ENCODE measurements at regions not wholly inside any gene's neighbourhood (a gene's known extent, or its start where the extent isn't known, plus 50 kb on each side); places are given as distances from the start of the nearest gene placed in this dataset.

DNA sequence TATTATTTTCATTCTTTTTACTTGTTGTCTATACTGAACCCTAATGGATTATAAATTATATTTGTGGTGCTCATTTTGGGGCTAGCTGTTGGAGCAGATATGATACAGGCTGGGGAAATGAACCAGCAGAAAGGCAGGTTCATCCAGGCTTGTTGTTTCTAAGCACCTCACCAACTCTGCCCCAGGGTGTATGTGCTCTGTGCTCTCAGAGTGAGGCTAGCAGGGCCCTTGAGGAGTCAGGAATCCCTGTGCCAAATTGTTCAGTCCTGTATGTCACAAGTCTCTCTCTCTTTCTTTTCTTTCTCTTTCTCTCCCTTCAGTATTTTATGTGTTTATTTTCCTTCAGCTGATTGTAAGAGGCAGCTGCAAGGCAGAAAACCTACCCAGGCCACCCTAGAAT, 181.1 kb upstream of the DPP10 start:
- Histone ChIP-seq H3K79me2 (ENCODE audit: control insufficient read depth, insufficient read depth, low read length) (no peaks in the 10 kb centered on the region), H2AFZ (ENCODE audit: control insufficient read depth, low read depth, low read length) (no peak overlapping the region), H3K27me3 (replicated peaks in 1 of 2; ENCODE audit: control insufficient read depth in 2 of 2, insufficient read depth in 2 of 2, low read length in 1 of 2) (no peaks in the 10 kb centered on the region), H3K9ac (ENCODE audit: control insufficient read depth, insufficient read depth, low read length) (no peak overlapping the region), H3K4me2 (ENCODE audit: control insufficient read depth, insufficient read depth) (no peak overlapping the region), H3K9me3 (replicated peaks; ENCODE audit: control insufficient read depth, insufficient read depth, low read length) (no peaks in the 10 kb centered on the region), H3K27ac (ENCODE audit: control insufficient read depth, insufficient read depth) (no peak overlapping the region), H3K4me1 (ENCODE audit: control insufficient read depth, insufficient read depth, low read length) (no peaks in the 10 kb centered on the region), H4K20me1 (ENCODE audit: control insufficient read depth, insufficient read depth) (no peaks in the 10 kb centered on the region), H3K36me3 (ENCODE audit: control insufficient read depth in 2 of 2, insufficient read depth in 2 of 2, low read length in 1 of 2) (no peaks in the 10 kb centered on the region), H3K4me3 (no peak overlapping the region)
- SMC1A ChIA-PET (ENCODE audit: uncharacterized antibody, unreplicated experiment) = no interaction called here
- intact Hi-C loops (cut with micrococcal nuclease; ENCODE audit: unreplicated experiment) (no loop called here), in situ Hi-C loops (cut with MboI) (no loop called here)
- DNase-seq (ENCODE audit: low read depth, low spot score) (no peak), FAIRE-seq (no peak), ATAC-seq (no peak)
- TF ChIP-seq SUZ12 (IDR thresholded peaks at IDR 0.05; ENCODE audit: unreplicated experiment) (no peak), BHLHE40 (IDR thresholded peaks at IDR 0.05; ENCODE audit: borderline replicate concordance in 1 of 2, low read depth in 2 of 2, low read length in 1 of 2) (no peak), TBL1XR1 (IDR thresholded peaks at IDR 0.05; ENCODE audit: low read depth, low read length) (no peak), STAT3 (IDR thresholded peaks at IDR 0.05; ENCODE audit: low read depth, low read length) (no peak), RELB (IDR thresholded peaks at IDR 0.05; ENCODE audit: low read depth) (no peak), BCL11A (IDR thresholded peaks at IDR 0.05; ENCODE audit: low read depth, low read length) (no peak)
- CTCF ChIA-PET = no interaction called here
- BruUV-seq (replicated peaks) = no TSS peak
- RAD21 ChIA-PET (ENCODE audit: unreplicated experiment) = no interaction called here
- POLR2A ChIA-PET = no interaction called here

DNA sequence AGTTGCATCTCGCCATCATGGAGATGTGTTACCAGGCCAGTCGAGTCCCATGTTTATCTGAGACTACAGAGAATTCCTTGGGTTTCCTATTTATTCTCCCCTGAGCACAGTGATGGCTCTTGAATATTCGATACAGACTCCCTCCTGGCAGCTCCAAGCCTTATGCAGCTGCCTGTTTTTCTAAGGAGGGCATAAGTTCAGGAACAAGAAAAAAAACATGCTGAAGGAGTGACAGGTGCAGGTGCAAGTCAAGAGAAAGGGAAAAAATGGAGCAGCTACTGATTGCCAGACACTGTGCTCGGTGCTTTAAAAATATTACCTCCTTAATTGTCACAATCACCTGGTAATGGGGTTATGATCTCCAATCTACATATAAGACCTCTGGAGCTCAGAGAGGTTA, 177.2 kb upstream of the DPP10 start:
- H3K9me3 ChIP-seq (replicated peaks; ENCODE audit: control insufficient read depth, insufficient read depth, low read length) = no peaks in the 10 kb centered on the region
- no peaks in the 10 kb centered on the region for H3K4me1 ChIP-seq (ENCODE audit: control insufficient read depth, insufficient read depth, low read length)
- H2AFZ ChIP-seq (ENCODE audit: control insufficient read depth, low read depth, low read length) = no peak overlapping the region
- WGBS (ENCODE audit: insufficient coverage, insufficient replicate concordance, low lambda C conversion rate, missing lambda C conversion rate) = 1% methylated on average over 4 of the region's 4 CpGs
- POLR2A ChIA-PET = no interaction called here
- no peak overlapping the region for H3K9ac ChIP-seq (ENCODE audit: control insufficient read depth, insufficient read depth, low read length)
- no peak for ATAC-seq
- no peaks in the 10 kb centered on the region for H3K27me3 ChIP-seq (replicated peaks in 1 of 2; ENCODE audit: control insufficient read depth in 2 of 2, insufficient read depth in 2 of 2, low read length in 1 of 2)
- H4K20me1 ChIP-seq (ENCODE audit: control insufficient read depth, insufficient read depth) = no peaks in the 10 kb centered on the region
- no peak overlapping the region for H3K4me2 ChIP-seq (ENCODE audit: control insufficient read depth, insufficient read depth)
- intact Hi-C loops (cut with micrococcal nuclease; ENCODE audit: unreplicated experiment) (no loop called here), in situ Hi-C loops (cut with MboI) (no loop called here)
- SMC1A ChIA-PET (ENCODE audit: uncharacterized antibody, unreplicated experiment) = interaction anchor here (0.6 kb wide), 1 partner anchor 8 kb away, joined by 3 read pairs; no protein-coding TSS in a partner anchor
- H3K4me3 ChIP-seq = no peak overlapping the region
- RAD21 ChIA-PET (ENCODE audit: unreplicated experiment) = no interaction called here
- no peak overlapping the region for H3K27ac ChIP-seq (ENCODE audit: control insufficient read depth, insufficient read depth)
- no TSS peak for BruUV-seq (replicated peaks)
- DNase-seq (ENCODE audit: low read depth, low spot score) = no peak
- CTCF ChIA-PET = no interaction called here
- no peaks in the 10 kb centered on the region for H3K36me3 ChIP-seq (ENCODE audit: control insufficient read depth in 2 of 2, insufficient read depth in 2 of 2, low read length in 1 of 2)
- H3K79me2 ChIP-seq (ENCODE audit: control insufficient read depth, insufficient read depth, low read length) = no peaks in the 10 kb centered on the region
- no peak for FAIRE-seq
- TF ChIP-seq SMAD5 (IDR thresholded peaks at IDR 0.05; ENCODE audit: low read depth) = no peak
- no peak for TF ChIP-seq ESRRA (IDR thresholded peaks at IDR 0.05; ENCODE audit: low read length)
- TF ChIP-seq NFXL1 (IDR thresholded peaks at IDR 0.05; ENCODE audit: borderline replicate concordance) = no peak
- TF ChIP-seq MEF2A (IDR thresholded peaks at IDR 0.05; ENCODE audit: insufficient read depth, low read depth, low read length) = no peak
- TF ChIP-seq POLR2A (IDR thresholded peaks at IDR 0.05; ENCODE audit: low read depth, low read length) = no peak
- TF ChIP-seq IKZF1 (conservative IDR thresholded peaks at IDR 0.05) = no peak
- TF ChIP-seq PBX3 (IDR thresholded peaks at IDR 0.05; ENCODE audit: insufficient replicate concordance, low read depth, low read length) = no peak
- TF ChIP-seq SREBF2 (IDR thresholded peaks at IDR 0.05; ENCODE audit: low read length) = no peak
- TF ChIP-seq YY1 (IDR thresholded peaks at IDR 0.05; ENCODE audit: low read depth, low read length) = no peak
- TF ChIP-seq, protein P1, sequence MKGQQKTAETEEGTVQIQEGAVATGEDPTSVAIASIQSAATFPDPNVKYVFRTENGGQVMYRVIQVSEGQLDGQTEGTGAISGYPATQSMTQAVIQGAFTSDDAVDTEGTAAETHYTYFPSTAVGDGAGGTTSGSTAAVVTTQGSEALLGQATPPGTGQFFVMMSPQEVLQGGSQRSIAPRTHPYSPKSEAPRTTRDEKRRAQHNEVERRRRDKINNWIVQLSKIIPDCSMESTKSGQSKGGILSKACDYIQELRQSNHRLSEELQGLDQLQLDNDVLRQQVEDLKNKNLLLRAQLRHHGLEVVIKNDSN (IDR thresholded peaks at IDR 0.05; ENCODE audit: borderline replicate concordance, extremely low read length, insufficient read depth, low read depth, low read length) = no peak
- TF ChIP-seq ZZZ3 (IDR thresholded peaks at IDR 0.05; ENCODE audit: control insufficient read depth, insufficient read length, low read depth) = no peak
